ENCODE measurements at regions not wholly inside any gene's neighbourhood (a gene's known extent, or its start where the extent isn't known, plus 50 kb on each side); places are given as distances from the start of the nearest gene placed in this dataset.

DNA sequence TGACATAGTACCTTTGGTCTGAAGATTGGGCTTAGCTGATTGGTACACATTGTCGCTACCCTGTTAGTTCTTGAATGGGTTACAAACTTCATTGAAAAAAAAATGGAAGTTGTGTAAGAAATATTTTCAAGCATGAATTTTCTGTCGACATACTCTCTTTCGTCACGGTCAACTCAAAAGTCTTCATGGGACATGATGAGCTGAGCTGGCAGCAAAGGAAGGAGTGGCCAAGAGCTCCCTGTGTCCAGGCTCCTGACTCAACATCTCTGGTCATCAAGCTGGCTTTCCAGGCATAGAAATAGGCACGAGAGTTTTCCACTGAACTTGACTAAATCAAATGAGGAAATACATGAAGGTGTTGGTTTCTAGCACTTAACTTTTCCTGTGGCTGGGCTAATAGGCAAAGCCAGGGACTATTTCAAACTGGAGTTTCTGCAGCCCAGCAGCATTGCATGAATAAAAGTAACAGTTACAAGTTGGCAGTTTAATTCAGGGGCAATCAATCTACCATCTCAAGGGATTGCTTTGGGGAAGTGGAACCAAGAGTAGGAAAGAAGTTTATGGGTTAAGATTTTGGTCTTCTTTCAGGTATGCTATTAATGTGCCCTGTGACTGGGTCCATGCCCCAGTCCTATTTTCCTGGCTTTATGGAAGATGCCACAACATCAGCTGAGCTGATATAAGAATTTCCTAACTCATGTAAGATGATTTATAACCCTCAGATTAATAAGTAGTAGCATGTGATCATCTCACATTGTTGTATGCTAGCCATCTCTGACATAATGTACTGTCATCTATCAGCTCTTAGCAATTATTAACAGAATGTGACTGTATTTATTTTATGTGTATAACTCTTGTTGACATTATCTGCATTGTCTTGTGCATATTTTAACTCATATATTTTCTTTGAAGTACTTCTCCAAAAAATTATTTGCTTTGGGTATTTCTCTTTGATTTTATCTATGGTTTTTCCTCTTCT is 385.8 kb downstream of the DLEU7 start:
- Histone ChIP-seq H3K9me3 (ENCODE audit: low read depth) (no peaks in the 10 kb centered on the region), H3K9me2 (ENCODE audit: insufficient read depth) (no peaks in the 10 kb centered on the region), H3K27me3 (replicated peaks; ENCODE audit: insufficient read depth) (no peaks in the 10 kb centered on the region), H3K27ac (no peak overlapping the region), H4K20me1 (ENCODE audit: insufficient read depth) (no peaks in the 10 kb centered on the region), H3K36me3 (ENCODE audit: low read depth) (no peaks in the 10 kb centered on the region), H2AFZ (no peak overlapping the region), H3K9ac (no peak overlapping the region), H3K4me3 (no peak overlapping the region), H3K4me1 (ENCODE audit: insufficient read depth) (0 out of 2 replicates have a peak, but pooled peaks cover 6% of the 10 kb centered on the region), H3F3A (ENCODE audit: insufficient read depth) (no peaks in the 10 kb centered on the region; the same call in 1 of the 2 replicates), H3K4me2 (ENCODE audit: unreplicated experiment) (no peak overlapping the region), H3K79me2 (ENCODE audit: insufficient read depth) (no peaks in the 10 kb centered on the region)
- TF ChIP-seq EZH2phosphoT487 (IDR thresholded peaks at IDR 0.05; ENCODE audit: insufficient read depth, low read depth) (no peak), EZH2 (IDR thresholded peaks at IDR 0.05; ENCODE audit: insufficient read depth, poor library complexity, severe bottlenecking) (no peak)
- DNase-seq, result no peak
- in situ Hi-C loops (cut with MboI), result no loop called here
- WGBS, 2 experiments (ENCODE audit: low coverage in 1 of 2, low lambda C conversion rate in 2 of 2, missing lambda C conversion rate in 2 of 2), result 62 to 65% methylated on average over 5 of the region's 5 CpGs

DNA sequence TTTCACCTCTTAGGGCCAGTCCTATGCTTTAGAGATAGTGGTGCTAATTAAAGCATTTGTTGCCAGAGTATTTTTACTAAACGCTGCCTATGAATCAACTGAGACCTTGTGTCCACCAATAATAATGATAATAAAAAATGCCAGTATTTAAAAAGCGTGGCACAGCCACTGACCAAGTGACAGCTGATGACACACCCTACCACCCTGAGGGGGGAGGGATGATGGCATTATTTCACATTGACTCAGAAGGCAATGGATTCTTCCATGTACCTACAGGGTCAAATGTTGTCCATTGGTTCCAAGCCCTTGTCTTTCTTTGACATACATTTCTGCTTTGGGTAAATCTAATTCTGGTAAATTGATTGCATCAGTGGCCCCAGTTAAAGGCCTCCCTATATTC is 384.4 kb downstream of the DLEU7 start:
- in situ Hi-C loops (cut with MboI), result no loop called here
- WGBS, 2 experiments (ENCODE audit: low coverage in 1 of 2, low lambda C conversion rate in 2 of 2, missing lambda C conversion rate in 2 of 2), result 87 to 96% methylated on average over 2 of the region's 2 CpGs
- no peak overlapping the region for H3K9ac ChIP-seq
- no peaks in the 10 kb centered on the region for H3K79me2 ChIP-seq (ENCODE audit: insufficient read depth)
- H3K9me3 ChIP-seq (ENCODE audit: low read depth), result no peaks in the 10 kb centered on the region
- H3K27ac ChIP-seq, result no peak overlapping the region
- no peak overlapping the region for H2AFZ ChIP-seq
- H3K27me3 ChIP-seq (replicated peaks; ENCODE audit: insufficient read depth), result no peaks in the 10 kb centered on the region
- TF ChIP-seq EZH2phosphoT487 (IDR thresholded peaks at IDR 0.05; ENCODE audit: insufficient read depth, low read depth), result no peak
- no peak for TF ChIP-seq EZH2 (IDR thresholded peaks at IDR 0.05; ENCODE audit: insufficient read depth, poor library complexity, severe bottlenecking)
- DNase-seq, result no peak
- H3K4me2 ChIP-seq (ENCODE audit: unreplicated experiment), result no peak overlapping the region
- no peaks in the 10 kb centered on the region for H4K20me1 ChIP-seq (ENCODE audit: insufficient read depth)
- H3K9me2 ChIP-seq (ENCODE audit: insufficient read depth), result no peaks in the 10 kb centered on the region
- no peak overlapping the region for H3K4me3 ChIP-seq
- no peaks in the 10 kb centered on the region for H3F3A ChIP-seq (ENCODE audit: insufficient read depth)
- no peaks in the 10 kb centered on the region for H3K36me3 ChIP-seq (ENCODE audit: low read depth)
- H3K4me1 ChIP-seq (ENCODE audit: insufficient read depth), result no peaks in the 10 kb centered on the region

DNA sequence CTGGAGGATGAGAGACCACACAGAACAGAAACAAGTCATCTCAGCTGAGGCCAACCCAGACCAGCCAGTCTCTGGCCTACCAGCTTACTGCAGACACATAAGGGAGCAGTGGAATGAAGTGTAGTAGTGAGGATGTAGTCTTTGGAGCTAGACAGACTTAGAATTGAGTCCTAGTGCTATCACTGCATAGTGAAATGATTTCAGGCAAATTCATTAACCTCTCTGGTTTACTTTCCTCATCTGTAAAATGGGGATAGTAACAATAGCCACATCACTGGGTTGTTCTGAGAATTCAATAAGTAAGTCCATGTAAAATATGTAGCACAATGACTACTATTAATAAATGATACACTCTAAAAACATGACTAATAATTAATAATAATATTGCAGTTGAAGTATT is 383.8 kb downstream of the DLEU7 start:
- no peaks in the 10 kb centered on the region for H3K9me2 ChIP-seq (ENCODE audit: insufficient read depth)
- no peak for DNase-seq
- H3K36me3 ChIP-seq (ENCODE audit: low read depth), result no peaks in the 10 kb centered on the region
- H3K4me3 ChIP-seq, result no peak overlapping the region
- H3K4me2 ChIP-seq (ENCODE audit: unreplicated experiment), result no peak overlapping the region
- H3K27ac ChIP-seq, result no peak overlapping the region
- no peaks in the 10 kb centered on the region for H3K27me3 ChIP-seq (replicated peaks; ENCODE audit: insufficient read depth)
- TF ChIP-seq EZH2 (IDR thresholded peaks at IDR 0.05; ENCODE audit: insufficient read depth, poor library complexity, severe bottlenecking) (no peak), EZH2phosphoT487 (IDR thresholded peaks at IDR 0.05; ENCODE audit: insufficient read depth, low read depth) (no peak)
- no peaks in the 10 kb centered on the region for H3F3A ChIP-seq (ENCODE audit: insufficient read depth)
- no peaks in the 10 kb centered on the region for H3K4me1 ChIP-seq (ENCODE audit: insufficient read depth)
- H3K9ac ChIP-seq, result no peak overlapping the region
- no peaks in the 10 kb centered on the region for H3K9me3 ChIP-seq (ENCODE audit: low read depth)
- H2AFZ ChIP-seq, result no peak overlapping the region
- in situ Hi-C loops (cut with MboI), result no loop called here
- H3K79me2 ChIP-seq (ENCODE audit: insufficient read depth), result no peaks in the 10 kb centered on the region
- no peaks in the 10 kb centered on the region for H4K20me1 ChIP-seq (ENCODE audit: insufficient read depth)

DNA sequence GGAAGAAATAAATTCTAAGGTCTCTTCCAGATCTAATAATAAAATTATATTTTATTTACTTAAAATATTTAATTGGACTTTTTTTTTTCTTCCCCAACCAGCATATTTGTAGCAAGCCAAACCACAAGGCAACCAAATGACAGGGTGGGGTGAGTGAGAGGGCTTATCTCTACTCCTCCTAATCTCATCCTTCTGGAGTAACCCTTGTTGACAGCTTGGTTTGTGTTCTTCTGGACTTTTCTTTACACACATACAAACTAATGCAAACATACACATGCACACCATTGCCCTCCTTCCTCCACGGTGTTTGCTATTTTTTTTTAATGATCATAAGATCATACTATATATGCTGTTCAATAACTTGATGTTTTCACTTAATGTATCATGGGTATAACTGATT is 383.1 kb downstream of the DLEU7 start:
- no peak overlapping the region for H3K4me3 ChIP-seq
- DNase-seq, result no peak
- H3K9me3 ChIP-seq (ENCODE audit: low read depth), result no peaks in the 10 kb centered on the region
- H3K9ac ChIP-seq, result no peak overlapping the region
- 37% methylated on average over 1 of the region's 1 CpG for WGBS, 2 experiments (ENCODE audit: low coverage in 1 of 2, low lambda C conversion rate in 2 of 2, missing lambda C conversion rate in 2 of 2)
- H3K27me3 ChIP-seq (replicated peaks; ENCODE audit: insufficient read depth), result no peaks in the 10 kb centered on the region
- H3K4me2 ChIP-seq (ENCODE audit: unreplicated experiment), result no peak overlapping the region
- H3K36me3 ChIP-seq (ENCODE audit: low read depth), result no peaks in the 10 kb centered on the region
- H3K27ac ChIP-seq, result no peak overlapping the region
- H3F3A ChIP-seq (ENCODE audit: insufficient read depth), result no peaks in the 10 kb centered on the region
- no peaks in the 10 kb centered on the region for H3K79me2 ChIP-seq (ENCODE audit: insufficient read depth)
- in situ Hi-C loops (cut with MboI), result no loop called here
- TF ChIP-seq EZH2 (IDR thresholded peaks at IDR 0.05; ENCODE audit: insufficient read depth, poor library complexity, severe bottlenecking) (no peak), EZH2phosphoT487 (IDR thresholded peaks at IDR 0.05; ENCODE audit: insufficient read depth, low read depth) (no peak)
- H2AFZ ChIP-seq, result no peak overlapping the region
- no peaks in the 10 kb centered on the region for H3K4me1 ChIP-seq (ENCODE audit: insufficient read depth)
- H3K9me2 ChIP-seq (ENCODE audit: insufficient read depth), result no peaks in the 10 kb centered on the region
- no peaks in the 10 kb centered on the region for H4K20me1 ChIP-seq (ENCODE audit: insufficient read depth)

Data from GM23248 (cell line).